Karpas-422 (cell line): ENCODE measurements at regions not wholly inside any gene's neighbourhood (a gene's known extent, or its start where the extent isn't known, plus 50 kb on each side); places are given as distances from the start of the nearest gene placed in this dataset.

ENCODE experiments used
- DNase-seq: peaks from one replicate; pipeline ENCODE4 v3.0.0-alpha.2; 2015
- H2AFZ ChIP-seq: fragments of 200-600 bp; sonication (generic); 2 replicates; pipeline ENCODE4 v1.6.1; 2014; ENCODE audit warnings: antibody characterized with exemption, low read length, mixed read lengths
- H3K27ac ChIP-seq: fragments of 200-600 bp; sonication (generic); 2 replicates; pipeline ENCODE4 v1.5.1; 2014; ENCODE audit warnings: mild to moderate bottlenecking, low read length, moderate library complexity
- H3K27me3 ChIP-seq: fragments of 200-600 bp; sonication (generic); 2 replicates; pipeline ENCODE4 v1.6.1; 2014; ENCODE audit warnings: low read length, mixed read lengths
- H3K36me3 ChIP-seq: fragments of 200-600 bp; sonication (generic); 2 replicates; pipeline ENCODE4 v1.6.1; 2014; ENCODE audit warnings: low read length, mixed read lengths; ENCODE audit not compliant: insufficient read depth
- H3K4me1 ChIP-seq: fragments of 200-600 bp; sonication (generic); 2 replicates; pipeline ENCODE4 v1.6.1; 2014; ENCODE audit warnings: mild to moderate bottlenecking, low read length, mixed read lengths
- H3K4me2 ChIP-seq: fragments of 200-600 bp; sonication (generic); 2 replicates; pipeline ENCODE4 v1.6.1; 2014; ENCODE audit warnings: low read length, low read depth, mild to moderate bottlenecking; ENCODE audit not compliant: poor library complexity, severe bottlenecking
- H3K4me3 ChIP-seq: fragments of 200-600 bp; sonication (generic); 2 replicates; pipeline ENCODE4 v1.5.1; 2014; ENCODE audit warnings: mild to moderate bottlenecking, antibody characterized with exemption, low read length, mixed read lengths
- H3K79me2 ChIP-seq: fragments of 200-600 bp; sonication (generic); 2 replicates; pipeline ENCODE4 v1.6.1; 2014; ENCODE audit warnings: mild to moderate bottlenecking, low read length, mixed read lengths
- H3K9ac ChIP-seq: fragments of 200-600 bp; sonication (generic); 2 replicates; pipeline ENCODE4 v1.6.0; 2014; ENCODE audit warnings: low read length
- H3K9me2 ChIP-seq: fragments of 200-600 bp; sonication (generic), shearing (Covaris generic); replicated peaks from 2 replicates; pipeline ENCODE4 v1.6.0; 2014; ENCODE audit warnings: mild to moderate bottlenecking, low read length, moderate library complexity; ENCODE audit not compliant: insufficient read depth
- H3K9me3 ChIP-seq: fragments of 300-700, 200-600 bp; sonication (generic); 2 replicates; pipeline ENCODE4 v1.6.1; 2014; ENCODE audit warnings: low read length, mixed read lengths
- H4K20me1 ChIP-seq: fragments of 200-600 bp; sonication (generic); 2 replicates; pipeline ENCODE4 v1.6.1; 2014; ENCODE audit warnings: mild to moderate bottlenecking, antibody characterized with exemption, low read length, low read depth; ENCODE audit not compliant: insufficient read depth

DNA sequence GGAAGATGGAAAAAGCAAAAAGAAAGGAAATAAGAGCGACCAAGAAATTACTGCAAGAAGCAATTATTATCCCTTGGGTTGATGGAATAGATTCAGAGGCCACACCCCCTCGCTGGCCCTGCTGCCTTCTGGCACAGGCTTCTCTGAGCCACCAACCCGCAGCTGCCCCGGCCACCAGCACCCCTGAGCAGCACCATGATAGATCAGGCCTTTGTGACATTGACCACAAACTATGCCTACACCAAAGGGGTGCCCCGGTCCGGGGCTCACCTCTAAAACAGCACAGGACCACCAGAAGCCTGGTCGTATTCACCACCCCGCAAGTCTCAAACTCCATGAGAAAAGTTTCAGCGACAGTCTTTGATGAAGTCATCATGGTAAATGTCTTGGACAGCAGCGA lies 1059.3 kb downstream of the SLITRK1 start:
- no peak overlapping the region for H3K27ac ChIP-seq
- H3K4me3 ChIP-seq, result no peak overlapping the region
- no peak for DNase-seq
- H3K9me3 ChIP-seq, result no peaks in the 10 kb centered on the region
- H3K4me2 ChIP-seq, result no peak overlapping the region
- H4K20me1 ChIP-seq, result no peaks in the 10 kb centered on the region
- H3K79me2 ChIP-seq, result no peaks in the 10 kb centered on the region
- no peak overlapping the region for H2AFZ ChIP-seq
- H3K9me2 ChIP-seq, result no peaks in the 10 kb centered on the region
- no peaks in the 10 kb centered on the region for H3K4me1 ChIP-seq
- H3K9ac ChIP-seq, result no peak overlapping the region
- H3K27me3 ChIP-seq, result no peaks in the 10 kb centered on the region
- no peaks in the 10 kb centered on the region for H3K36me3 ChIP-seq

DNA sequence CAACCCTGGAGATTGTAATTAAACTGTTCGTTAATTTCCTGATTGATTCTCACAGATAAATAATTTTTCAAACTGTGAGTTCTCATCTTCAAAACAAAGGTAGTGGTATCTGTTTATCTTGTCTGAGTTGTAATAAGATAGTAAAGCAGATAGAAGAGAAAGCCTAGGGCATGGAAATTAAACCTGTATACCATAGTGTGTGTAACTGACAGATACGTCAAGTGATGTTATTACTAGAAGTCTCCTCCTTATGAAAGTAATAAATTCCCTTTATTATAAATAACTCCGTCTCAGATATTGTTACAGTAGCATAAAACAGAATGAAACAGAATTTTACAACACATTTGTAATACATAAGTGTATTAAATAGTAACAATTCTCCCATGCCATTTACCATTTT lies 1065.1 kb downstream of the SLITRK1 start:
- no peaks in the 10 kb centered on the region for H3K79me2 ChIP-seq
- no peak overlapping the region for H2AFZ ChIP-seq
- no peaks in the 10 kb centered on the region; the same call in 1 of the 2 replicates for H3K9me3 ChIP-seq
- H3K36me3 ChIP-seq, result no peaks in the 10 kb centered on the region
- H3K27me3 ChIP-seq, result no peaks in the 10 kb centered on the region
- H3K4me3 ChIP-seq, result no peak overlapping the region
- no peak overlapping the region for H3K27ac ChIP-seq
- no peaks in the 10 kb centered on the region for H3K9me2 ChIP-seq
- H4K20me1 ChIP-seq, result no peaks in the 10 kb centered on the region
- no peak for DNase-seq
- H3K4me2 ChIP-seq, result no peak overlapping the region
- no peak overlapping the region for H3K9ac ChIP-seq
- H3K4me1 ChIP-seq, result no peaks in the 10 kb centered on the region

DNA sequence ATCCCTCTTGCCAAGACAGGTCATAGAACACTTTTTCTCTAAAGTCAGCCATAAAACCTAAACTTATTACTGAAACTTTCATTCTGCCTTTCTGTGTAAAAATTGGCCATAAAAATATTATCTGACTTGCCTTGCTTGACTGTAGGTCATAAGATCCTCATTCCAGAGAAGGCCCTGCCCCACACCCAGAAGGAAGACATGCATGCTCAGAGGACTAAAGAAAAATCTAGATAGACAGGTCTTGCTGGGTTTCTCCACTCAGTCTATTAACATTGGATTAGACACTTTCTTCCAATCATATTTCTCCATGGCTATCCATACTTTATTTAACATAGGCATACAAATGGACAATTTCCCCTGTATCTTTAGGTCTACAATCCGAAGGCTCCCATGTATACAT lies 1066.5 kb downstream of the SLITRK1 start:
- H2AFZ ChIP-seq, result no peak overlapping the region
- H3K4me2 ChIP-seq, result no peak overlapping the region
- DNase-seq, result no peak
- no peaks in the 10 kb centered on the region for H4K20me1 ChIP-seq
- H3K36me3 ChIP-seq, result no peaks in the 10 kb centered on the region
- no peak overlapping the region for H3K27ac ChIP-seq
- H3K4me1 ChIP-seq, result no peaks in the 10 kb centered on the region
- no peaks in the 10 kb centered on the region for H3K27me3 ChIP-seq
- H3K9me2 ChIP-seq, result no peaks in the 10 kb centered on the region
- no peaks in the 10 kb centered on the region; the same call in 1 of the 2 replicates for H3K9me3 ChIP-seq
- no peaks in the 10 kb centered on the region for H3K79me2 ChIP-seq
- no peak overlapping the region for H3K4me3 ChIP-seq
- H3K9ac ChIP-seq, result no peak overlapping the region

DNA sequence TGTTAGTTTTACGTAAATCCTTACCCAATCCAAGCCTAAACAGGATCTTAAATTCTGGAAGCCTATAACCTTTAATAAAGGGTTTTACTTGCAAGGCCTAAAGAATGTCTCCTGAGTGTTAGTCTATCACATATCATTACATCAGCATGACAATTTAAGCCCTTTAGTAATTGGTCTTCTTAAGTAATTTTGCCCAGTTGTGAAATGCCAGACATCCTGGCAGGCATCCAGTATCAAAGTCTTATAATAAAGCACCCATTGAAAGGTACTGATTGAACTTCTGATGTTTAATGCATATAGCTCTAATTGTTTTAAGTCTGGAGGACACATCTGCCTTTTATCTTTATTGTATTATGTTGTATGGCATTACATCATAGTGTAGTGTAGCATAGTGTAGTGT lies 1078.9 kb downstream of the SLITRK1 start:
- Histone ChIP-seq H3K9me2 (no peaks in the 10 kb centered on the region), H3K9me3 (peaks cover 10% of the 10 kb centered on the region; the same call in 1 of the 2 replicates), H3K9ac (no peak overlapping the region), H3K79me2 (no peaks in the 10 kb centered on the region), H3K27ac (no peak overlapping the region), H4K20me1 (no peaks in the 10 kb centered on the region), H3K36me3 (no peaks in the 10 kb centered on the region), H2AFZ (no peak overlapping the region), H3K4me3 (no peak overlapping the region), H3K27me3 (no peaks in the 10 kb centered on the region), H3K4me2 (no peak overlapping the region), H3K4me1 (no peaks in the 10 kb centered on the region)
- DNase-seq, result no peak

DNA sequence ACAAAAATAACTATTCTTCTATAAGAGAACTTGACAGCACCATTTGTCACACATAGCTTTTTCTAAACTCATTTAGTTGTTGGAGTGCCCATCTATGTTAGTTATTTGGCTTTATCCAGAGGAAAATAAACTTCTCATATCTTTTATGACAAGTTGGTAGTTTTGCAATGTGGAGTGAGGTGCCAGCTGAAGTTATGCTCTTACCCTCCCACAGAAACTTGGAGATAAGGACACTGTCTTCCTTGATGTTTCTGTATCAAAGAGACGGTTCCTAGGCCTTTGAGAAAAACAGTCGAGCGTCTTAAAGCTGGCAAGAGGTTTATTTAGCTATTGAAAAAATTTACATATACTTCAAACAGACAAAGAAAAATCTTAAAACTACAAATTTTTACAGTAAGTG lies 1079.7 kb downstream of the SLITRK1 start:
- H3K36me3 ChIP-seq, result no peaks in the 10 kb centered on the region
- H3K4me1 ChIP-seq, result no peaks in the 10 kb centered on the region
- H3K4me2 ChIP-seq, result no peak overlapping the region
- no peak overlapping the region for H3K27ac ChIP-seq
- no peaks in the 10 kb centered on the region for H3K9me2 ChIP-seq
- no peak overlapping the region for H3K4me3 ChIP-seq
- no peaks in the 10 kb centered on the region for H3K79me2 ChIP-seq
- H4K20me1 ChIP-seq, result no peaks in the 10 kb centered on the region
- H3K9ac ChIP-seq, result no peak overlapping the region
- H3K9me3 ChIP-seq, result peaks cover 6% of the 10 kb centered on the region; the same call in 1 of the 2 replicates
- no peak overlapping the region for H2AFZ ChIP-seq
- DNase-seq, result no peak
- no peaks in the 10 kb centered on the region for H3K27me3 ChIP-seq

DNA sequence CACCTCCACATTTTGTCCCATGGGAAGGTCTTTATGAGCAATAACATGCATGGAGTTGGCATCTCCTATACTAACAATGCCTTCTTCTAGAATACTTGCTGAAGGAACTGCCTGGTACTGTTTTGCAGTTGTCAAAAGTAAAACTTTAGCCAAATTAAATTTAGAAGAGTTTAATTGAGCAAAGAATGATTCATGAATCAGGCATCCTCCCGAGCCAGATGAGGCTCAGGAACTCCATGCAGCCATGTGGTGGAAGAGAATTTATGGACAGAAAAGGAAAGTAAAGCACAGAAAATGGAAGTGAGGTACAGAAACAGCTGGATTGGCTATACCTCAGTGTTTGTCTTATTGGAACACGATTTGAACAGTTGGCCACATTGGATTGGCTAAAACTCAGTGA lies 1081.9 kb downstream of the SLITRK1 start:
- DNase-seq, result no peak
- no peak overlapping the region for H3K9ac ChIP-seq
- H3K36me3 ChIP-seq, result no peaks in the 10 kb centered on the region
- H3K4me2 ChIP-seq, result no peak overlapping the region
- H2AFZ ChIP-seq, result no peak overlapping the region
- H4K20me1 ChIP-seq, result no peaks in the 10 kb centered on the region
- no peaks in the 10 kb centered on the region for H3K4me1 ChIP-seq
- peaks cover 3% of the 10 kb centered on the region; the same call in 1 of the 2 replicates for H3K9me3 ChIP-seq
- no peak overlapping the region for H3K4me3 ChIP-seq
- H3K79me2 ChIP-seq, result no peaks in the 10 kb centered on the region
- no peaks in the 10 kb centered on the region for H3K27me3 ChIP-seq
- H3K9me2 ChIP-seq, result no peaks in the 10 kb centered on the region
- no peak overlapping the region for H3K27ac ChIP-seq

DNA sequence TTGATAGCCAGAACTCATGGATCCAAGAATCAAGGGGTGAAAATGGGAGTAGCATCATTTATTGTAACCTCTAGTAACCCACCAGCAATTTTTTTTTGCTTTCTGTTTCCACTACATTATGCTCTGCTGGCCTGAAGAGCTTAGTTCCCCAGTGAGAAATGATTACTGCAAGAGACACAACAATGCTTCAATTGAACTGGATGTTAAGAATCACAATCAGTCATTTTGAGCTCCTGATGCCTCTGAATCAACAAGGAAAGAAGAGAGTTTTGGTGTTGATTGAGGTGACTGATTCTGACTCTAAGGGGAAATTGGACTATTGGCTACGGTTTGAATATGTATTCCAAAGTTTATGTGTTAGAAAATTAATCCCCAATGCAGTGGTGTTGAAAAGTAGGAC lies 1084.4 kb downstream of the SLITRK1 start:
- H3K9ac ChIP-seq, result no peak overlapping the region
- no peaks in the 10 kb centered on the region for H3K79me2 ChIP-seq
- no peak overlapping the region for H3K4me2 ChIP-seq
- H3K9me3 ChIP-seq, result peaks cover 3% of the 10 kb centered on the region; the same call in 1 of the 2 replicates
- no peaks in the 10 kb centered on the region for H3K27me3 ChIP-seq
- no peaks in the 10 kb centered on the region for H4K20me1 ChIP-seq
- no peak overlapping the region for H3K27ac ChIP-seq
- H2AFZ ChIP-seq, result no peak overlapping the region
- no peaks in the 10 kb centered on the region for H3K36me3 ChIP-seq
- no peaks in the 10 kb centered on the region for H3K4me1 ChIP-seq
- H3K4me3 ChIP-seq, result no peak overlapping the region
- no peaks in the 10 kb centered on the region for H3K9me2 ChIP-seq
- DNase-seq, result no peak

DNA sequence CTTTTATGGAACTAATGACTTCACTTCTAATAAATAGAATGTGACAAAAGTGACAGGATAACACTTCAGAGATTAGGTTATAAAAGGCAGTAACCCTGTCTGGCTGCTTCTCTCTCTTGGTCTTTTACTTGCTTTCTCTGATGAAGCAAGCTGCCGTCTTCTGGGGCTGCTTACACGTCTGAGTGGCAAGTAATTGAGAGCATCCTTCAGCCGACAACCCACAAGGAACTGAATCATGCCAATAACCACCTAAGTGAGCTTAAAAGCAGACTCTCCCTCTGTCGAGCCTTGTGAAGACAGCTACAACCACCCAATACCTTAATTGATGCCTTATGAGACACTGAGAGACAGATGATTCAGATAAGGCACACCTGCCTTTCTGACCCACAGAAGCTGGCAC lies 1091.2 kb downstream of the SLITRK1 start:
- Histone ChIP-seq H2AFZ (no peak overlapping the region), H3K9me2 (no peaks in the 10 kb centered on the region), H3K9ac (no peak overlapping the region), H3K27me3 (no peaks in the 10 kb centered on the region), H3K4me2 (no peak overlapping the region), H3K27ac (no peak overlapping the region), H3K4me1 (no peaks in the 10 kb centered on the region), H3K36me3 (no peaks in the 10 kb centered on the region), H4K20me1 (no peaks in the 10 kb centered on the region), H3K9me3 (peaks cover 6% of the 10 kb centered on the region), H3K4me3 (no peak overlapping the region), H3K79me2 (no peaks in the 10 kb centered on the region)
- no peak for DNase-seq

DNA sequence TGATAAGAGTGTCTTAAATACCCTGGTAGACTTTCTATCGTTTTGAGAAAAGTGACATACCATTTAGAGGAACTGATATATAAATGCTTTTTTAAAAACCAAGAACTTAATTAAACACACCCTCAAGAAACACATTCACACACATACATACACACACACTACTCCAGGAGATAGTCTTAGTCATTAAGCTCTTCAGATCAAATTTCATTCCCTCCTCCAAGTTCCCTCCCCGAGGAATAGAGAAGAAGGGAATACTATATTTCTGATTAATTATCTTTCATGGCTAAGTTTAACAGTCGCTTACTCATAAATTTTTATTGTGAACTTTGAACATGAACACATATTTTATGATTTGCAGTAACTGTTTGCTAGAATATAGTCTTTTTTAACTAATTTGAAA lies 1109.5 kb downstream of the SLITRK1 start:
- H3K4me1 ChIP-seq, result no peaks in the 10 kb centered on the region
- no peak for DNase-seq
- H3K36me3 ChIP-seq, result no peaks in the 10 kb centered on the region
- H3K4me2 ChIP-seq, result no peak overlapping the region
- H2AFZ ChIP-seq, result no peak overlapping the region
- no peak overlapping the region for H3K4me3 ChIP-seq
- no peaks in the 10 kb centered on the region for H3K27me3 ChIP-seq
- no peaks in the 10 kb centered on the region for H3K9me3 ChIP-seq
- no peaks in the 10 kb centered on the region for H4K20me1 ChIP-seq
- no peak overlapping the region for H3K27ac ChIP-seq
- no peaks in the 10 kb centered on the region for H3K9me2 ChIP-seq
- no peak overlapping the region for H3K9ac ChIP-seq
- no peaks in the 10 kb centered on the region for H3K79me2 ChIP-seq
